ENCODE measurements at regions not wholly inside any gene's neighbourhood (a gene's known extent, or its start where the extent isn't known, plus 50 kb on each side); places are given as distances from the start of the nearest gene placed in this dataset.

- no peak for TF ChIP-seq CTCF (IDR thresholded peaks at IDR 0.05; ENCODE audit: borderline replicate concordance, insufficient read depth, low read depth, low read length)
- no peak overlapping the region for H3K4me3 ChIP-seq (ENCODE audit: low read depth, low read length)
Observed at GRCh38 chr2:234427081-234428061, 69.5 kb downstream of the ARL4C start.

- no peak overlapping the region for H3K4me3 ChIP-seq (ENCODE audit: low read depth, low read length)
Observed at GRCh38 chr2:234426616-234427015, 70.3 kb downstream of the ARL4C start.

GRCh38 chr2:234425639-234426603 lies 71.0 kb downstream of the ARL4C start:
- TF ChIP-seq CTCF (IDR thresholded peaks at IDR 0.05; ENCODE audit: borderline replicate concordance, insufficient read depth, low read depth, low read length) = no peak
- H3K4me3 ChIP-seq (ENCODE audit: low read depth, low read length) = no peak overlapping the region

More at GRCh38 chr2:234426616-234427015, 70.3 kb downstream of the ARL4C start:
- TF ChIP-seq CTCF (IDR thresholded peaks at IDR 0.05; ENCODE audit: borderline replicate concordance, insufficient read depth, low read depth, low read length) = no peak

GRCh38 chr2:234423884-234424283 lies 73.0 kb downstream of the ARL4C start:
- TF ChIP-seq CTCF (IDR thresholded peaks at IDR 0.05; ENCODE audit: borderline replicate concordance, insufficient read depth, low read depth, low read length) = no peak

GRCh38 chr2:234422981-234423431 lies 73.9 kb downstream of the ARL4C start:
- H3K4me3 ChIP-seq (ENCODE audit: low read depth, low read length) = no peak overlapping the region
- TF ChIP-seq CTCF (IDR thresholded peaks at IDR 0.05; ENCODE audit: borderline replicate concordance, insufficient read depth, low read depth, low read length) = no peak

More at GRCh38 chr2:234423884-234424283, 73.0 kb downstream of the ARL4C start:
- no peak overlapping the region for H3K4me3 ChIP-seq (ENCODE audit: low read depth, low read length)

GRCh38 chr2:234422273-234422732 lies 74.6 kb downstream of the ARL4C start:
- H3K4me3 ChIP-seq (ENCODE audit: low read depth, low read length) = no peak overlapping the region
- TF ChIP-seq CTCF (IDR thresholded peaks at IDR 0.05; ENCODE audit: borderline replicate concordance, insufficient read depth, low read depth, low read length) = no peak

Data from GM12875 (cell line).